ENCODE measurements at regions not wholly inside any gene's neighbourhood (a gene's known extent, or its start where the extent isn't known, plus 50 kb on each side); places are given as distances from the start of the nearest gene placed in this dataset.

GRCh38 chr7:137172105-137172590, 171.4 kb downstream of the PTN start:
- no peak for DNase-seq (ENCODE audit: low read depth)
- TF ChIP-seq CTCF (IDR thresholded peaks at IDR 0.05; ENCODE audit: insufficient read depth, low read depth, low read length), result no peak
- no peak overlapping the region for H3K4me3 ChIP-seq (ENCODE audit: low read depth, low read length)

GRCh38 chr7:137169282-137169698, 174.2 kb downstream of the PTN start:
- peak; percentile 80 for TF ChIP-seq CTCF (IDR thresholded peaks at IDR 0.05; ENCODE audit: insufficient read depth, low read depth, low read length)
- peak; percentile 87 for DNase-seq (ENCODE audit: low read depth)
- no peak overlapping the region for H3K4me3 ChIP-seq (ENCODE audit: low read depth, low read length)

GRCh38 chr7:137167609-137168008, 175.9 kb downstream of the PTN start:
- TF ChIP-seq CTCF (IDR thresholded peaks at IDR 0.05; ENCODE audit: insufficient read depth, low read depth, low read length), result no peak

GRCh38 chr7:137166363-137166762, 177.2 kb downstream of the PTN start:
- no peak overlapping the region for H3K4me3 ChIP-seq (ENCODE audit: low read depth, low read length)
- no peak for DNase-seq (ENCODE audit: low read depth)
- no peak for TF ChIP-seq CTCF (IDR thresholded peaks at IDR 0.05; ENCODE audit: insufficient read depth, low read depth, low read length)

More at GRCh38 chr7:137167609-137168008, 175.9 kb downstream of the PTN start:
- no peak for DNase-seq (ENCODE audit: low read depth)
- no peak overlapping the region for H3K4me3 ChIP-seq (ENCODE audit: low read depth, low read length)

- TF ChIP-seq CTCF (IDR thresholded peaks at IDR 0.05; ENCODE audit: insufficient read depth, low read depth, low read length), result no peak
These were observed 177.7 kb downstream of the PTN start for GRCh38 chr7:137165786-137166185.

GRCh38 chr7:137165241-137165640, 178.3 kb downstream of the PTN start:
- TF ChIP-seq CTCF (IDR thresholded peaks at IDR 0.05; ENCODE audit: insufficient read depth, low read depth, low read length), result no peak
- DNase-seq (ENCODE audit: low read depth), result no peak
- H3K4me3 ChIP-seq (ENCODE audit: low read depth, low read length), result no peak overlapping the region

More at GRCh38 chr7:137165786-137166185, 177.7 kb downstream of the PTN start:
- no peak overlapping the region for H3K4me3 ChIP-seq (ENCODE audit: low read depth, low read length)
- DNase-seq (ENCODE audit: low read depth), result no peak

- no peak for DNase-seq (ENCODE audit: low read depth)
- TF ChIP-seq CTCF (IDR thresholded peaks at IDR 0.05; ENCODE audit: insufficient read depth, low read depth, low read length), result no peak
- no peak overlapping the region for H3K4me3 ChIP-seq (ENCODE audit: low read depth, low read length)
These were observed 179.3 kb downstream of the PTN start for GRCh38 chr7:137164251-137164650.

All from fibroblast of villous mesenchyme (primary cell).